ENCODE measurements at regions not wholly inside any gene's neighbourhood (a gene's known extent, or its start where the extent isn't known, plus 50 kb on each side); places are given as distances from the start of the nearest gene placed in this dataset.

GRCh38 chr5:113693701-113694100 lies 180.2 kb downstream of the YTHDC2 start:
- Histone ChIP-seq H3K27me3 (ENCODE audit: insufficient read depth, low read length) (no peaks in the 10 kb centered on the region), H2BK120ac (ENCODE audit: insufficient read depth, low read length, poor library complexity) (no peak overlapping the region), H2BK5ac (ENCODE audit: low read depth, low read length, poor library complexity) (no peak overlapping the region), H3K9ac (ENCODE audit: low read length) (no peak overlapping the region), H3K9me3 (ENCODE audit: insufficient read depth, low read depth, low read length) (no peaks in the 10 kb centered on the region), H3K79me2 (ENCODE audit: control insufficient read depth, insufficient read depth, low read length, poor library complexity) (no peaks in the 10 kb centered on the region), H4K8ac (ENCODE audit: low read depth, low read length) (no peak overlapping the region), H3K23ac (ENCODE audit: low read length) (no peak overlapping the region), H3K4me1 (ENCODE audit: control insufficient read depth in 1 of 2, insufficient read depth in 2 of 2, low read length in 2 of 2) (peaks cover 2 to 3% of the 10 kb centered on the region in 2 experiments), H3K27ac (ENCODE audit: low read depth, low read length) (no peak overlapping the region), H2AFZ (ENCODE audit: insufficient read depth, low read length, poor library complexity) (no peak overlapping the region), H2AK5ac (ENCODE audit: low read length) (no peak overlapping the region), H4K12ac (ENCODE audit: low read depth, low read length) (no peak overlapping the region), H2BK12ac (ENCODE audit: low read length) (no peak overlapping the region), H3K4me2 (ENCODE audit: low read length) (no peak overlapping the region), H3K36me3 (ENCODE audit: control insufficient read depth in 1 of 2, insufficient read depth in 2 of 2, low read length in 2 of 2) (no peaks in the 10 kb centered on the region), H3K79me1 (ENCODE audit: low read length) (no peaks in the 10 kb centered on the region), H3K14ac (ENCODE audit: low read length) (no peak overlapping the region), H3K18ac (ENCODE audit: low read length) (no peak overlapping the region), H4K91ac (ENCODE audit: low read depth, low read length) (no peak overlapping the region), H3K4ac (ENCODE audit: low read depth, low read length) (no peak overlapping the region), H3K4me3 (ENCODE audit: low read depth, low read length) (no peak overlapping the region)
- DNase-seq = no peak
- no CpG with 5 or more reads among the region's 4 CpGs for WGBS (ENCODE audit: extremely low coverage, insufficient coverage, insufficient read length)

DNA sequence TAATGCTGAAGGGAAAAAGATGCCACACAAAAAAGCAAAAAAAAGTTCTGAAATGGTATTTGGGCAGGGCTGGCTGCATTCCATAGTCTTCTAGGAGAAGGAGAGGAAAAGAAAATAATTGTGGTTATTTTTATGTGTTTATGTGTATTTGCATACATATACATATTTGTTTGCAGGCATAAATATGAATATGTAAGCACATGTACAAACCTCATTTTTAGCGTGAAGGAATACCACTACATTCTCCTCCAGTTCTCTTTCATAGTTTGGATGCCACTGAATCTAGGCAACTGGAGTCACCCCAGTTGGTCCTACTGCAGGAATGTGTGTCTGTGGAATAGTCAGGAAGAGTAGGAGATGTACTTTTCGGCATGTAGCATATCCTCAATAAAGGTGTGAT lies 181.1 kb downstream of the YTHDC2 start:
- WGBS (ENCODE audit: extremely low coverage, insufficient coverage, insufficient read length) = no CpG with 5 or more reads among the region's 2 CpGs
- no peak overlapping the region for H4K8ac ChIP-seq (ENCODE audit: low read depth, low read length)

DNA sequence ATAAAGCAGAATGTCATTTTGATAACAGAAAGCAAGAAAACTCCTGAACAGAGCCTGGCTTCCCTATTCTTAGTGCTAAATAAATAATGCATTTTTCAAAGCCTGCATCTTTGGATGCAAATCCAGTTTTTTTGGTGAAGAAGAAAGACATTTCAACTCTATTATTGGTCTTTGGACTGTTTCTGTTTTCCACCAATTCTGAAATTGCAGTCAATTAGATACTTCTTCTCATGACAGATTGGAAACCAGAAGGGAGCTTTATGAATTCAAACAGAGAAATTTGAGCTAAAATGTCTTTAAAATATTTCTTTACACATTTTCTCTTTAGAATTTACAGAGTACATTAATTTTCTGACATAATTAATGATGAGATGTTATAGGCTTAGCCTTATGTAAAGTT lies 189.8 kb downstream of the YTHDC2 start:
- Histone ChIP-seq H4K12ac (ENCODE audit: low read depth, low read length) (no peak overlapping the region), H3K79me1 (ENCODE audit: low read length) (no peaks in the 10 kb centered on the region), H2BK120ac (ENCODE audit: insufficient read depth, low read length, poor library complexity) (no peak overlapping the region), H4K8ac (ENCODE audit: low read depth, low read length) (no peak overlapping the region), H2BK5ac (ENCODE audit: low read depth, low read length, poor library complexity) (no peak overlapping the region), H3K4me3 (ENCODE audit: low read depth, low read length) (no peak overlapping the region), H4K91ac (ENCODE audit: low read depth, low read length) (no peak overlapping the region), H2AK5ac (ENCODE audit: low read length) (no peak overlapping the region), H3K4me1 (ENCODE audit: control insufficient read depth in 1 of 2, insufficient read depth in 2 of 2, low read length in 2 of 2) (no peaks in the 10 kb centered on the region), H3K27ac (ENCODE audit: low read depth, low read length) (no peak overlapping the region), H3K27me3 (ENCODE audit: insufficient read depth, low read length) (no peaks in the 10 kb centered on the region), H3K9ac (ENCODE audit: low read length) (no peak overlapping the region), H3K36me3 (ENCODE audit: control insufficient read depth in 1 of 2, insufficient read depth in 2 of 2, low read length in 2 of 2) (no peaks in the 10 kb centered on the region), H2AFZ (ENCODE audit: insufficient read depth, low read length, poor library complexity) (no peak overlapping the region), H3K14ac (ENCODE audit: low read length) (no peak overlapping the region), H3K4me2 (ENCODE audit: low read length) (no peak overlapping the region), H2BK12ac (ENCODE audit: low read length) (no peak overlapping the region), H3K79me2 (ENCODE audit: control insufficient read depth, insufficient read depth, low read length, poor library complexity) (no peaks in the 10 kb centered on the region), H3K4ac (ENCODE audit: low read depth, low read length) (no peak overlapping the region), H3K9me3 (ENCODE audit: insufficient read depth, low read depth, low read length) (peaks cover 13% of the 10 kb centered on the region), H3K18ac (ENCODE audit: low read length) (no peak overlapping the region), H3K23ac (ENCODE audit: low read length) (no peak overlapping the region)
- no peak for DNase-seq

More for the DNA sequence above, 181.1 kb downstream of the YTHDC2 start:
- H3K4me3 ChIP-seq (ENCODE audit: low read depth, low read length) = no peak overlapping the region
- H3K79me2 ChIP-seq (ENCODE audit: control insufficient read depth, insufficient read depth, low read length, poor library complexity) = no peaks in the 10 kb centered on the region
- no peak overlapping the region for H3K4me2 ChIP-seq (ENCODE audit: low read length)
- no peaks in the 10 kb centered on the region for H3K27me3 ChIP-seq (ENCODE audit: insufficient read depth, low read length)
- no peak overlapping the region for H2BK12ac ChIP-seq (ENCODE audit: low read length)
- no peak overlapping the region for H3K27ac ChIP-seq (ENCODE audit: low read depth, low read length)
- H2AK5ac ChIP-seq (ENCODE audit: low read length) = no peak overlapping the region
- no peak overlapping the region for H4K91ac ChIP-seq (ENCODE audit: low read depth, low read length)
- no peak overlapping the region for H2BK5ac ChIP-seq (ENCODE audit: low read depth, low read length, poor library complexity)
- H3K14ac ChIP-seq (ENCODE audit: low read length) = no peak overlapping the region
- no peak overlapping the region for H3K18ac ChIP-seq (ENCODE audit: low read length)
- no peak for DNase-seq
- no peaks in the 10 kb centered on the region for H3K36me3 ChIP-seq (ENCODE audit: control insufficient read depth in 1 of 2, insufficient read depth in 2 of 2, low read length in 2 of 2)
- H3K23ac ChIP-seq (ENCODE audit: low read length) = no peak overlapping the region
- no peak overlapping the region for H2AFZ ChIP-seq (ENCODE audit: insufficient read depth, low read length, poor library complexity)
- no peak overlapping the region for H4K12ac ChIP-seq (ENCODE audit: low read depth, low read length)
- peaks cover 2 to 3% of the 10 kb centered on the region in 2 experiments for H3K4me1 ChIP-seq (ENCODE audit: control insufficient read depth in 1 of 2, insufficient read depth in 2 of 2, low read length in 2 of 2)
- H3K4ac ChIP-seq (ENCODE audit: low read depth, low read length) = no peak overlapping the region
- no peak overlapping the region for H2BK120ac ChIP-seq (ENCODE audit: insufficient read depth, low read length, poor library complexity)
- H3K9me3 ChIP-seq (ENCODE audit: insufficient read depth, low read depth, low read length) = peaks cover 6% of the 10 kb centered on the region
- H3K9ac ChIP-seq (ENCODE audit: low read length) = no peak overlapping the region
- H3K79me1 ChIP-seq (ENCODE audit: low read length) = no peaks in the 10 kb centered on the region

DNA sequence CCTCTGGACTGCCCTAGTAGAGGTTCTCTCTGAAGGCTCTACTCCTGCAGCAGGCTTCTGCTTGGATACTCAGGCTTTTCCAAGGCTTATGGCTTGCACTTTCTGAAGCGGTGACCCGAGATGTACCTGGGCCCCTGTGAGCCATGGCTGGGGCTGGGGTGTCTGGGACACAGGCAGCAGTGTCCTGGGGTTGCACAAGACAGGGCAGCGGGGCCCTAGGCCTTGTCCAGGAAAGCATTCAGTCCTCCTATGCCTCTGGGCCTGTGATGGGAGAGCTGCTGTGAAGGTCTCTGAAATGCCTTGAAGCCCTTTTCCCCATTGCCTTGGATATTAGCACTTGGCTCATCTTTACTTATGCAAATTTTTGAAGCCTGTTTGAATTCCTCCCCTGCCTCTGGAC lies 192.2 kb downstream of the YTHDC2 start:
- no peak overlapping the region for H2BK12ac ChIP-seq (ENCODE audit: low read length)
- no peak overlapping the region for H2BK120ac ChIP-seq (ENCODE audit: insufficient read depth, low read length, poor library complexity)
- no peaks in the 10 kb centered on the region for H3K4me1 ChIP-seq (ENCODE audit: control insufficient read depth in 1 of 2, insufficient read depth in 2 of 2, low read length in 2 of 2)
- H4K8ac ChIP-seq (ENCODE audit: low read depth, low read length) = no peak overlapping the region
- H3K4me2 ChIP-seq (ENCODE audit: low read length) = no peak overlapping the region
- no peaks in the 10 kb centered on the region for H3K36me3 ChIP-seq (ENCODE audit: control insufficient read depth in 1 of 2, insufficient read depth in 2 of 2, low read length in 2 of 2)
- no peak for DNase-seq
- no peak overlapping the region for H2AK5ac ChIP-seq (ENCODE audit: low read length)
- no peak overlapping the region for H2BK5ac ChIP-seq (ENCODE audit: low read depth, low read length, poor library complexity)
- H3K79me1 ChIP-seq (ENCODE audit: low read length) = no peaks in the 10 kb centered on the region
- no peak overlapping the region for H3K4ac ChIP-seq (ENCODE audit: low read depth, low read length)
- no CpG with 5 or more reads among the region's 3 CpGs for whole genome bisulfite sequencing (ENCODE audit: extremely low coverage, insufficient coverage, insufficient read length)
- H2AFZ ChIP-seq (ENCODE audit: insufficient read depth, low read length, poor library complexity) = no peak overlapping the region
- H3K18ac ChIP-seq (ENCODE audit: low read length) = no peak overlapping the region
- no peak overlapping the region for H4K12ac ChIP-seq (ENCODE audit: low read depth, low read length)
- H3K4me3 ChIP-seq (ENCODE audit: low read depth, low read length) = no peak overlapping the region
- H3K79me2 ChIP-seq (ENCODE audit: control insufficient read depth, insufficient read depth, low read length, poor library complexity) = no peaks in the 10 kb centered on the region
- H3K27me3 ChIP-seq (ENCODE audit: insufficient read depth, low read length) = no peaks in the 10 kb centered on the region
- no peak overlapping the region for H3K9ac ChIP-seq (ENCODE audit: low read length)
- H3K27ac ChIP-seq (ENCODE audit: low read depth, low read length) = no peak overlapping the region
- H4K91ac ChIP-seq (ENCODE audit: low read depth, low read length) = no peak overlapping the region
- peaks cover 7% of the 10 kb centered on the region for H3K9me3 ChIP-seq (ENCODE audit: insufficient read depth, low read depth, low read length)
- H3K23ac ChIP-seq (ENCODE audit: low read length) = no peak overlapping the region
- no peak overlapping the region for H3K14ac ChIP-seq (ENCODE audit: low read length)

Measured in trophoblast cell (in vitro differentiated cells and primary cell).